ENCODE measurements at regions not wholly inside any gene's neighbourhood (a gene's known extent, or its start where the extent isn't known, plus 50 kb on each side); places are given as distances from the start of the nearest gene placed in this dataset.

DNA sequence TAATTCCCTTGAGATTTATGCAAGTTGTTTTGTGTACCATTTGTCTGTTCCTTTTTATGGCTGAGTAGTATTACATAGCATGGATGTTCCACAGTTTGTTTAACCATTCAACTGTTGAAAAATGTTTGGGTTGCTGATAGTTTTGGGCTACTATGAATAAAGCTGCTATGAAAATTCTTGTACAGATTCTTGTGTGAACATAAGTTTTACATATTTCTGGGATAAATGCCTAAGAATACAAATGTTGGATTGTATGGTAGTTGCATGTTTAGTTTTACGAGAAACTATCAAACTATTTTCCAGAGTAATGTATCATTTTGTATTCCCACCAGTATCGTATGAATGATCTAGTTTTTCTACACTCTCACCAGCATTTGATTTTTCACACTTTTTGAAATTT lies 407.3 kb downstream of the PLCL1 start:
- TF ChIP-seq, protein P1, sequence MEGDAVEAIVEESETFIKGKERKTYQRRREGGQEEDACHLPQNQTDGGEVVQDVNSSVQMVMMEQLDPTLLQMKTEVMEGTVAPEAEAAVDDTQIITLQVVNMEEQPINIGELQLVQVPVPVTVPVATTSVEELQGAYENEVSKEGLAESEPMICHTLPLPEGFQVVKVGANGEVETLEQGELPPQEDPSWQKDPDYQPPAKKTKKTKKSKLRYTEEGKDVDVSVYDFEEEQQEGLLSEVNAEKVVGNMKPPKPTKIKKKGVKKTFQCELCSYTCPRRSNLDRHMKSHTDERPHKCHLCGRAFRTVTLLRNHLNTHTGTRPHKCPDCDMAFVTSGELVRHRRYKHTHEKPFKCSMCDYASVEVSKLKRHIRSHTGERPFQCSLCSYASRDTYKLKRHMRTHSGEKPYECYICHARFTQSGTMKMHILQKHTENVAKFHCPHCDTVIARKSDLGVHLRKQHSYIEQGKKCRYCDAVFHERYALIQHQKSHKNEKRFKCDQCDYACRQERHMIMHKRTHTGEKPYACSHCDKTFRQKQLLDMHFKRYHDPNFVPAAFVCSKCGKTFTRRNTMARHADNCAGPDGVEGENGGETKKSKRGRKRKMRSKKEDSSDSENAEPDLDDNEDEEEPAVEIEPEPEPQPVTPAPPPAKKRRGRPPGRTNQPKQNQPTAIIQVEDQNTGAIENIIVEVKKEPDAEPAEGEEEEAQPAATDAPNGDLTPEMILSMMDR (conservative IDR thresholded peaks at IDR 0.05; ENCODE audit: low read depth, low read length), result no peak
- H3K4me3 ChIP-seq (ENCODE audit: low read depth, low read length), result no peak overlapping the region
- DNase-seq (ENCODE audit: low read depth), result no peak

DNA sequence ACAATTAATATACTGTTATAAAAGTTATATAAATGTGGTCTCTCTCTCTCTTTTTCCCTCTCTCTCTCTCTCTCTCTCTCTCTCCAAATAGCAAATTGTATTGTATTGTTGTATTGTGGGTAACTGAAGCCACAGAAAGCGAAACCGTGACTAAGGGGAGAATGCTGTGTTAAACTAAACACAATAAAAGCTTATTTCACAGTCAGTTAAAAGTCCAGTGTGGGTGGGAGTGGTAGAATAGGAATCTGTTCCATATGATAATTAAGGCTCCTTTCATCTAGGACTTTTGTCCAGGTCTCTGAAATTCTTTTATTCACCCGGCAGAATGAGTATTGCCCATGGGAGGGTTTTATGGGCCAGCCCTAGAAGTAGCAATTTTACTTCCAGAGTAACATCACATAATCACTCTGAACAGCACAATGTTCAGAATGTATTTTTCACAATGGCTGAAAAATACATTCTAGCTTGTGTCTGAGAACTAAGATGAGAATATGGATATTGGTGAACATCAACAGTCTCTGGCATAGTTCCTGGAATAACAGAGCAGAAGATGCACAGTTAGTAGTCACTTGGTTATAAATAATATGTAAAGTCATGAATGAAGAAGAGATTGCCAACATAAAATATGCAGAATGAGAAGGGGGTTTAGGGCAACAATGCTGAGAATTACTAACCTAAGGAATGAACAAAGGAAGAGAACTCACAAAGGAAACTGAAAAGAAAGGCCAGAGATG lies 399.1 kb downstream of the PLCL1 start:
- TF ChIP-seq, protein P1 (conservative IDR thresholded peaks at IDR 0.05; ENCODE audit: low read depth, low read length), result no peak
- no peak overlapping the region for H3K4me3 ChIP-seq (ENCODE audit: low read depth, low read length)
- no peak for DNase-seq (ENCODE audit: low read depth)

All from choroid plexus epithelial cell (primary cell).